ES-I3 (cell line): ENCODE measurements at regions not wholly inside any gene's neighbourhood (a gene's known extent, or its start where the extent isn't known, plus 50 kb on each side); places are given as distances from the start of the nearest gene placed in this dataset.

Experiments
- H3K36me3 ChIP-seq: 2 replicates; pipeline ENCODE4 v1.6.1; 2013; ENCODE audit warnings: mild to moderate bottlenecking, low read length, control low read depth, moderate library complexity; ENCODE audit not compliant: insufficient read depth
- H3K4me1 ChIP-seq: 2 replicates; pipeline ENCODE4 v1.6.1; 2013; ENCODE audit warnings: mild to moderate bottlenecking, control low read depth, low read length; ENCODE audit not compliant: insufficient read depth
- H3K9ac ChIP-seq: 2 replicates; pipeline ENCODE4 v1.6.1; 2013; ENCODE audit warnings: low read depth, mild to moderate bottlenecking, low read length, moderate library complexity
- H3K9me3 ChIP-seq: 2 replicates; pipeline ENCODE4 v1.6.1; 2013; ENCODE audit warnings: mild to moderate bottlenecking, low read length, moderate library complexity; ENCODE audit not compliant: control insufficient read depth, insufficient read depth

DNA sequence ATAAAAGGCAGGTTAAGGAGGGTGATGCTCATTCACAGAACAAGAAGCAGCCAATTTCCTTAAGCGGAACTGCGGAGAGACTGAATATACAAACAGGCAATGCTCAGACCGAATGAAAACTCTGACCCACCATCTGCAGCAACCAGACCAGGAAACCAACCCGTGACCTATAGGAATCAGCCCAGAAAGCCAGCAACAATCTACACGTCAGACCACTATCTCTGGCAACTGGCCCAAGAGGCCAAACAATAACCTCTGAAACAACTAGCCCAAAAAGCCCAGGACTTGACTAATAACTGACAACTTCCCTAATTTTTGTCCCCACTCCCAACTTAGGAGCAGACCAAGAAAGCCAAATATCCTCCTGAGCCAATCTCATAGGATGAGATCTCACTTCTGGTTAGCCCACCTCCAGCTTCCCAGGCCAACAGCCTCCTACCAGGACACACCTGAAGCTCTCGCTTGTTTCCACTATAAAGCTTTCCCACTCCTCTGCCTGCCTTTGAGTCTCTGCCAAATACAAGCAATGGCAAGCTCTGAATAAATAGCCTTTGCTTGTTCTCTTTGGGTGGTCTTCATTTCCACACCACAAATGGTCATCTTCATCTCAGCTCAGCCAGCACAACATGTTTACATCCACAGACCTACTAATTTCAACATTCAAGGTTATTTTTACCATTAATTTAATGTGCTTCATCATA lies 168.5 kb downstream of the HSD17B3 start:
- Histone ChIP-seq H3K36me3 (no peaks in the 10 kb centered on the region), H3K9ac (no peak overlapping the region), H3K9me3 (no peaks in the 10 kb centered on the region), H3K4me1 (peaks cover 33% of the 10 kb centered on the region)

DNA sequence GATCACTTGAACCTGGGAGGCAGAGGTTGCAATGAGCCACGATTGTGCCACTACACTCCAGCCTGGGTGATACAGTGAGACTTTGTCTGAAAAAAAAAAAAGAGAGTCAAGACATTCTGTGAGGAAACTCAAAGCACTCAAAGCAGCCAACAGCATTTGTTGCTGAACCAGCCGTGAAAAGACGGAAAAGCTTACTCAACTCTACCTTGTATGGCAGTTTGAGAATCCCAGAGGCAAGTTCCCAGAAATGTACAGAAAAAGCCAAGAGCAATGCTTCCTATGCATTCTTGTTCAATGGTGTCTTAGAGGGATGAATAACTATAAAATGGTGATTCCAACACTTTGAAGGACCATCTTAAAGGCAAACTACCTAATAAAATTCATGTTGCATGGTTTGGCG lies 170.2 kb downstream of the HSD17B3 start:
- Histone ChIP-seq H3K9ac (no peak overlapping the region), H3K9me3 (no peaks in the 10 kb centered on the region), H3K36me3 (no peaks in the 10 kb centered on the region), H3K4me1 (peaks cover 37% of the 10 kb centered on the region)

- Histone ChIP-seq H3K4me1 (peaks cover 42% of the 10 kb centered on the region), H3K9me3 (no peaks in the 10 kb centered on the region)
These were observed 171.0 kb downstream of the HSD17B3 start for GRCh38 chr9:96130970-96131369.

GRCh38 chr9:96129747-96130146 lies 172.2 kb downstream of the HSD17B3 start:
- 0 out of 2 replicates have a peak overlapping the region, but pooled peaks have one; percentile 1 for H3K9ac ChIP-seq
- peaks cover 43% of the 10 kb centered on the region for H3K4me1 ChIP-seq
- H3K36me3 ChIP-seq: no peaks in the 10 kb centered on the region
- no peaks in the 10 kb centered on the region for H3K9me3 ChIP-seq

More at GRCh38 chr9:96130970-96131369, 171.0 kb downstream of the HSD17B3 start:
- no peaks in the 10 kb centered on the region for H3K36me3 ChIP-seq
- H3K9ac ChIP-seq: no peak overlapping the region

GRCh38 chr9:96128880-96129279 lies 173.1 kb downstream of the HSD17B3 start:
- Histone ChIP-seq H3K36me3 (no peaks in the 10 kb centered on the region), H3K9me3 (no peaks in the 10 kb centered on the region), H3K9ac (no peak overlapping the region), H3K4me1 (peaks cover 43% of the 10 kb centered on the region)

DNA sequence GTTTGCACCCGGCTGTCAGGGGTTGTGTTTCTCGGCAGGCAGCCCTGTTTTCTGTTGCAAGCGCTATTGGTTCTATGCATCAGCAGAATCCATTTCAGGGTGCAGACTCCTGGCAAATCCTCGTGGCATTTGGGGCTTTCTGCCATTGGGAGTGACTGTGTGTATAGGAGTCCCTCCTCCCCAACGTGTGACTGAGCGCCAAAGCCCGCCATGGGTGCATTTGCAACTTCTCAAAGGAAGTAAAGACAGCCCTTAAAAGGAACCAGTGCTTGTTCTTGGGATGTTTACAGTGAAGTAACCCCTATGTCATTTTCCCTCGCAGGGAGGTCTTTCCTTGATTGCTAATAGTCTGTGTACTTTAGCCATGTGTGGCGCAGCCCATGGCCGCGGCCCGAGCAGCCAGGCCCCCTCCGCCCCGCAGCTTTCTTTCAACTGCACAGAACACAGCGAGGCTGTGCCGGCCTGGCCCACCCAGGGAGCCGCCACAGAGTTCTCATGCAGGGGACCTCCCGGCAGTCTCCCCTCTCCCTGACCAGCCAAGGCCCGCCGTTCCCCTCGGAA lies 175.6 kb downstream of the HSD17B3 start:
- peaks cover 43% of the 10 kb centered on the region for H3K4me1 ChIP-seq
- no peaks in the 10 kb centered on the region for H3K9me3 ChIP-seq
- H3K36me3 ChIP-seq: no peaks in the 10 kb centered on the region
- H3K9ac ChIP-seq: no peak overlapping the region

DNA sequence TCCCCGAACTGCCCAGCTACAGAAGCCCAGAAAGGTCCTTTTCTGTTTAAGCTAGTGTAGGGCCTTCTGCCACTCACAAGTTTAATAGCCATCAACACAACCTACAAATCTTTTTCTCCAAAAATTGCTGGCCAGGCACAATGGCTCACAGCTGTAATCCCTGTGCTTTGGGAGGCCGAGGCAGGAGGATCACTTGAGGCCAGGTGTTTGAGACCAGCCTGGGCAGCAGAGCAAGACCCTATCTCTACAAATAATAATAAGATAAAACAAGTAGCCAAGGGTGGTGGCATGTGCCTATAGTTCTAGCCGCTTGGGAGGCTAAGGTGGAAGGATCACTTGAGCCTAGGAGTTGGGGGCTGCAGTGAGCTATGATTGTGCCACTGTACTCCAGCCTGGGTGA lies 176.4 kb downstream of the HSD17B3 start:
- Histone ChIP-seq H3K9me3 (no peaks in the 10 kb centered on the region), H3K36me3 (no peaks in the 10 kb centered on the region), H3K9ac (no peak overlapping the region), H3K4me1 (peaks cover 37% of the 10 kb centered on the region)

GRCh38 chr9:96122751-96123150 lies 179.2 kb downstream of the HSD17B3 start:
- Histone ChIP-seq H3K4me1 (peaks cover 14% of the 10 kb centered on the region), H3K36me3 (no peaks in the 10 kb centered on the region), H3K9me3 (no peaks in the 10 kb centered on the region; the same call in none of the 2 replicates), H3K9ac (no peak overlapping the region)

DNA sequence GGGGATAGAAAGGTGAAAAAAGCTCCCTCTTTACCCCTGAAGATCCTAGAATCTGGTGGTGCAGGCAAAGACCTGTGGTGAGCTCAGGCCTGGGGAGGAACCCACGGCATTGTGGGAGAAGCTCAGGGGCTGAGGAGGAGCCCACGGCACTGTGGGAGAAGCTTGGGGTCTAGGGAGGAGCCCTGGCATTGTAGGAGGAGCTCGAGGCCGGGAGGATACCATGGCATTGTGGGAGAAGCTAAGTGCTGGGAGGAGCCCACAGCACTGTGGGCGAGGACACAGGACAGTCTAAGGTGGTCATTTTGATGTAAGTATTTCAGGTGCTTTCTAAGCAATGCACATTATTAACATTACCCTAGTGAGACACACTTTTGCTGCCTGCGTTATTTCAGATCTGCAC lies 179.7 kb downstream of the HSD17B3 start:
- Histone ChIP-seq H3K36me3 (no peaks in the 10 kb centered on the region), H3K4me1 (peaks cover 14% of the 10 kb centered on the region), H3K9ac (no peak overlapping the region), H3K9me3 (no peaks in the 10 kb centered on the region; the same call in none of the 2 replicates)

GRCh38 chr9:96121136-96121535 lies 180.8 kb downstream of the HSD17B3 start:
- Histone ChIP-seq H3K4me1 (peaks cover 3% of the 10 kb centered on the region), H3K9me3 (no peaks in the 10 kb centered on the region; the same call in none of the 2 replicates), H3K9ac (no peak overlapping the region), H3K36me3 (no peaks in the 10 kb centered on the region)

DNA sequence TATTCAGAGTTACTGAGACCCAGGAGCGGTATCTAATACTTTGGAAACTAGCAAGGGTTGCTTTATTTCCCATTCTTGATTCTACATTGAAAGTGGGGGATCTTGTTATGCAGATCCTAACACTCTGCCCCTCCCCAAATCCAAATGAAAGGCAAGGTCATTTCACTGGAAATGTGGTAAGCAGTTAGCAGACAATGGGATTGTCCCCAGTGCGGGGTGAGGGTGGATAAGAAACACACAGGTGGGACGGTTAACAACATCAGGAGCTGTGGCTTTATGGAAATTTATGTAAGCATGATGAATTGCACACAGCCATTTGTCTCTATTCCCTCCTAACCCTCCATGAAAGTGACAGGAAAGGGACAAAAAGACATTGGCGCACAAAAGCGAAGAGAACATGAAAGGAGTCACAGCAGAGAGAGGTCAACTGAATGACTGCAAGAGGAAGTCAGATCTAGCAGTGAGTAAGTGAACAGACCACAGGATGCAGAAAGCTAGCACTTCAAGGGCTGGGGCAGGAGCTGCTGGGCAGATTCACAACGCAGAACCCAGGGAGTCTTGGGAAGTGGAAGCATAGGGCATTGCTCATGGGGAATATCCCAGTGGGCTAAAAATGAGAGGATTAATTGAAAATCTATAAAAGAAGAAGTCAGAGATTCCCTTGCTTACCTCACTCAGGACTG lies 184.4 kb downstream of the HSD17B3 start:
- H3K36me3 ChIP-seq: no peaks in the 10 kb centered on the region
- H3K4me1 ChIP-seq: no peaks in the 10 kb centered on the region
- no peak overlapping the region for H3K9ac ChIP-seq
- H3K9me3 ChIP-seq: no peaks in the 10 kb centered on the region; the same call in none of the 2 replicates

DNA sequence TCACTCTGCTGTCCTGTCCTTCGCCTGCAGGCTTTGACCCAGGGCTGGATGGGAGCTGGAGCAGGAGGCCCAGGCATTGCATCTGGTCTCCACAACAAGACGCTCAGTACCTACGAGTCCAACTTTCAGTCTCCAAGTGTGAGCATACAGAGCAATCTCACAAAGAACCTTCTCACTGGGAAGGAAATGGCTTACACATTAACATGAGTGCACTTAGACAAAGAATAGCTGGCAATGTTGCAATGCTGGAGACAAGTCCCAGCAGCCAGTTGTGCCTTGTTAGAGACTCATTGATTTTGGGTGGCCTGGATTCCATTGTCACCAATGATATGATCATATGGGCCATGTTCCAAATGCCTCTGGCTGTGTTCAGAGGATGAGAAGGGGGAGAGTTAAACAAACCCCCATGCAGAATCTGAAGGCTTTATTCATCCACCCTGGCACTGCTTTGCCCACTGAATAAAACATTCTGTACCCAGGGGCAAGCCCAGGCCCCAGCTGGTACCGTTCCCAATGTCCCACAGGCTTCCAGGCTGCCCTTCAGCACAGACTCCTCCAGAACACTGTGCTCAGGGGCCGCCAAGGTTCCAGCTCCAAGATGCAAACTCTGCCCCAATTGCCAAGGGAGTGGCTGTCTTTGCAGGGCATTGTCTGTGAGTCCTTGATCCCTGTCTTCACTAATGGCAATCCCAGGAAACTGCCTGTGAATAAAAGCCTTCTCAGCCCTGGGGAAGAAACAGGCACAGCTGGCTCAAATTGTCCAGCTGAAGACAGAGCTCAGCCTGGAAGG lies 185.5 kb downstream of the HSD17B3 start:
- Histone ChIP-seq H3K9ac (no peak overlapping the region), H3K36me3 (no peaks in the 10 kb centered on the region; the same call in 1 of the 2 replicates), H3K9me3 (no peaks in the 10 kb centered on the region; the same call in none of the 2 replicates), H3K4me1 (no peaks in the 10 kb centered on the region)

GRCh38 chr9:96115836-96116235 lies 186.1 kb downstream of the HSD17B3 start:
- Histone ChIP-seq H3K36me3 (no peaks in the 10 kb centered on the region; the same call in 1 of the 2 replicates), H3K4me1 (no peaks in the 10 kb centered on the region), H3K9me3 (no peaks in the 10 kb centered on the region; the same call in none of the 2 replicates), H3K9ac (no peak overlapping the region)

DNA sequence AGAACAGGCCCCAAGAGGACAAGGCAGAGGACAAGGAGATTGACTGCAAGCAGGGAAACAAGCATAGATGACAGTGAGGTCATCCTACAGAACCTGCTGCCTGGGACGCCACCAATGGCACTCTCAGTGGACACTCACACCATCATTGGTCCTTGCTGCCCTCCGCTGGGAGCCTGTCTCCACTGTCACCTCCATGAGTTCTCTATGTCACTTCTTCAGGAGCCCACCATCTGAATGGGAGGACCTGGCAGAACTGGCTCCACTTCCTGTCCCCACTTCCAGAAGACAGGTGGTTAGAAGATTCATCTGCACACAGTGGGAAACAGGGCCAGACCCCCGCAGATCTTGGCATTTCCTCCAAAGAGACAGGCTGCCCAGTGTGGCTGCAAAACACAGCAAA lies 188.9 kb downstream of the HSD17B3 start:
- H3K36me3 ChIP-seq: no peaks in the 10 kb centered on the region; the same call in 1 of the 2 replicates
- H3K9me3 ChIP-seq: no peaks in the 10 kb centered on the region
- no peaks in the 10 kb centered on the region for H3K4me1 ChIP-seq
- no peak overlapping the region for H3K9ac ChIP-seq
